ENCODE measurements at regions not wholly inside any gene's neighbourhood (a gene's known extent, or its start where the extent isn't known, plus 50 kb on each side); places are given as distances from the start of the nearest gene placed in this dataset.

DNA sequence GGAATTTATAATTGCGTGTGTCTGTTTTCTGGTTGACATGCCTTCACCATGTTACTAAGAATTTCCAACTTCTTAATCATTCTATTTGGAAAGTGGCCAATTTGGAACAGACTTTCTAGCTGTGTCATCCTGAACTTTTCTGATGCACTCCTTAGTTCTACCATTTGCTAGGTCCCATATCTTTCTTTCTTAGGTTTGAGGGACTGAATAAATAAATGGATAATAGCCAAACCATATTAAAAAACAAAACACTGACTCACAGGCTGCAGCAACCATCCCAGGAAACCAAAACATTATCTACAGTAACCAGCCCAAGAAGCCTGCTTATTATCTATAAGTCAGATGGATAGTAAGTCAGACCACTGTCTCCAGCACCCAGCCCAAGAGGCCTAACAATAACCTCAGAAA lies 57.5 kb upstream of the PLET1 start:
- Histone ChIP-seq H3K4me3 (ENCODE audit: extremely low read depth in 1 of 4, insufficient read depth in 2 of 4, low read depth in 3 of 4, low read length in 4 of 4) (no peak overlapping the region), H3K27ac (ENCODE audit: low read depth, low read length) (no peak overlapping the region), H2BK5ac (ENCODE audit: low read depth, low read length) (no peak overlapping the region), H3K27me3 (replicated peaks in 1 of 4; ENCODE audit: control insufficient read depth in 3 of 4, extremely low read depth in 1 of 4, insufficient read depth in 3 of 4, low read length in 3 of 4) (no peaks in the 10 kb centered on the region), H3K79me1 (ENCODE audit: low read depth, low read length) (no peaks in the 10 kb centered on the region), H3K4ac (replicated peaks; ENCODE audit: insufficient read length, low read depth, low read length) (no peak overlapping the region), H4K8ac (ENCODE audit: extremely low read depth, insufficient read depth, low read length) (no peak overlapping the region), H3K9ac (replicated peaks in 1 of 4; ENCODE audit: extremely low read depth in 1 of 4, low read depth in 3 of 4, low read length in 3 of 4) (no peak overlapping the region), H4K91ac (replicated peaks; ENCODE audit: insufficient read length, low read length) (no peak overlapping the region), H3K79me2 (ENCODE audit: control insufficient read depth in 1 of 2, insufficient read depth in 2 of 2, low read length in 2 of 2) (no peaks in the 10 kb centered on the region), H2BK120ac (replicated peaks; ENCODE audit: low read depth, low read length) (no peak overlapping the region), H3K23ac (ENCODE audit: insufficient read length) (no peak overlapping the region), H2AFZ (ENCODE audit: low read length) (no peak overlapping the region), H2BK12ac (ENCODE audit: low read depth, low read length) (no peak overlapping the region), H4K5ac (ENCODE audit: insufficient read length, low read depth, low read length) (no peak overlapping the region), H4K20me1 (replicated peaks in 1 of 2; ENCODE audit: control insufficient read depth in 1 of 2, insufficient read depth in 2 of 2, low read length in 2 of 2) (no peaks in the 10 kb centered on the region), H3K9me3 (ENCODE audit: insufficient read depth in 2 of 2, low read depth in 1 of 2, low read length in 1 of 2) (no peaks in the 10 kb centered on the region), H2BK20ac (ENCODE audit: low read length) (no peak overlapping the region), H3K14ac (ENCODE audit: insufficient read length) (no peak overlapping the region), H3K56ac (replicated peaks; ENCODE audit: insufficient read length, low read depth, low read length) (no peak overlapping the region), H3K18ac (ENCODE audit: extremely low read depth, low read length) (no peak overlapping the region), H2BK15ac (ENCODE audit: low read length) (no peak overlapping the region), H3K4me2 (ENCODE audit: insufficient read depth in 1 of 2, low read depth in 2 of 2, low read length in 2 of 2) (no peak overlapping the region), H3K23me2 (ENCODE audit: low read depth, low read length) (no peaks in the 10 kb centered on the region), H2AK5ac (ENCODE audit: low read depth, low read length) (no peak overlapping the region), H3K36me3 (ENCODE audit: control insufficient read depth in 2 of 4, insufficient read depth in 4 of 4, low read length in 3 of 4) (no peaks in the 10 kb centered on the region), H3K4me1 (replicated peaks in 1 of 4; ENCODE audit: control insufficient read depth in 3 of 4, insufficient read depth in 4 of 4, low read length in 3 of 4) (peaks cover 5 to 15% (median 8%) of the 10 kb centered on the region in 4 experiments; a peak in 5 of 7 replicates)
- DNase-seq (ENCODE audit: low read depth in 1 of 2, low spot score in 2 of 2) (no peak), FAIRE-seq (no peak)
- ChIA-PET POLR2A (ENCODE audit: partially characterized antibody) (no interaction called here), CTCF (ENCODE audit: partially characterized antibody) (interaction anchor here (0.7 to 1.4 kb wide), 3 partner anchors 18 to 447 kb away, joined by 3 read pairs; partner anchors contain the start of gene ALG9)
- WGBS, 2 experiments (ENCODE audit: extremely low coverage in 1 of 2, insufficient coverage in 1 of 2, insufficient read length in 1 of 2, insufficient replicate concordance in 2 of 2, low coverage in 1 of 2, low lambda C conversion rate in 2 of 2, missing lambda C conversion rate in 1 of 2) = 90% methylated on average over 1 of the region's 1 CpG; no CpG with 5 or more reads in 1 of the 2 experiments
- TF ChIP-seq YY1 (IDR thresholded peaks at IDR 0.05; ENCODE audit: low read depth, low read length) (no peak), POLR2AphosphoS5 (IDR thresholded peaks at IDR 0.05; ENCODE audit: low read depth, low read length) (no peak)

Data from H1 (cell line).